DMS153 treated with DMSO at 0.1 percent for 48 hours (cell line): ENCODE measurements at regions not wholly inside any gene's neighbourhood (a gene's known extent, or its start where the extent isn't known, plus 50 kb on each side); places are given as distances from the start of the nearest gene placed in this dataset.
"Not testable (repeated sequence)": the region's sequence is repeated elsewhere in the genome, so short reads cannot be mapped to it uniquely, and the experiment has no call there.

Experiments used
- DNase-seq: peaks from one replicate; lab custom pipeline; 2025; ENCODE audit not compliant: unreplicated experiment; lab: John Stamatoyannopoulos, UW

DNA sequence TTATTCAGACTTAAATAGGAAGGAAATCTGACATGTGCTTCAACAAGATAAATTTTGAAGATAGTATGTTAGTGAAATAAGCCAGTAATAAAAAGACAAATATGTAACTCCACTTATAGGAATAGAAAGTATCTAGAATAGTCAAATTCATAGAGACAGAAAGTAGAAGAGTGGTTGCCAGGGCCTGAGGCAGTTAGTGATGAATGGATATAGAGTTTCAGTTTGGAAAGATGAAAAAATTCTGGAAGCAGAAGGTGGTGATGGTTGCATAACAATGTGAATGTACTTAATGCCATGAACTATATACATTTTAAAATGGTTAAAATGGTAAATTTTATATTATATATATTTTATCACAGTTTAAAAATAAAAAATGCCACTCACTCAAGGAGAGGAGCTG lies 54.3 kb downstream of the HAND2 start:
- no peak for DNase-seq

DNA sequence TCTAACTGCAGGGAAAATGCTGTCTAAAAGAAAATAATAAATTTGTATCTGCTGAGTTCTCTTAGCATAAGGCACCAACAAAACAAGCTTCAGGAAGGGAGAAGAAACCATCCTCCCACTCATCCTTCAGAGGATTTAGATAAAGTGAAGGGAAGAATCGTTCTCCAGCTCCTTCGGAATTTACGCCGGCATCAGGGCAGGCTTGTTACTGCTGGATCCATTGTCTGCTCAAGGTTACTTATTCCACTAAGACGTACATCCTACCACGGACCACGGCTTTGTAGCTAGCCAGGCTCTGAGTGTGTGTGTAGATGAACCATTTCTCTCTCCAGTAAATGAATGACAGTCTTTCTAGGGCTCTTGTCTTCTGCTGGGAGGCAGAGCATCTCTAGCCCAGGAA lies 60.4 kb downstream of the HAND2 start:
- no peak for DNase-seq

GRCh38 chr4:173468314-173468713 lies 61.7 kb downstream of the HAND2 start:
- DNase-seq, result no peak

DNA sequence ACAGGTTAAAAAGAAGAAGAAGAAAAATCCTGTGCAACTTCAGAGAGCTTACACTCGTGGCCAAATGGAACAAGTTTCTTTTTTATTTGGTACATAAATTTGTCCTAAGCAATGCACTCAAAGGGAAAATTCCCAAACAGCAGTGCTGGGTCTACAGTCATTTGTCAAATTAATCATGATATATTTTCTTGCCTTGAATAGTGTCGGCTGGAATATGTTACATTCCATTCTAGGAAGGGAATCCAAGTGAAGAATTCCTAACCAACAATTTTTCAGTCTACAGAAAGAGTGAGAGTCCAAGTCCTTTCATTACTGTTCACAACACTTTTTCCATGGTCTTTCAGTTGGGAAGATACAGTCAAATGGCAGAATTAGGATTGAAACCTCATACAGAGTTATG lies 63.9 kb downstream of the HAND2 start:
- no peak for DNase-seq

GRCh38 chr4:173464481-173464880 lies 65.5 kb downstream of the HAND2 start:
- DNase-seq, result no peak

DNA sequence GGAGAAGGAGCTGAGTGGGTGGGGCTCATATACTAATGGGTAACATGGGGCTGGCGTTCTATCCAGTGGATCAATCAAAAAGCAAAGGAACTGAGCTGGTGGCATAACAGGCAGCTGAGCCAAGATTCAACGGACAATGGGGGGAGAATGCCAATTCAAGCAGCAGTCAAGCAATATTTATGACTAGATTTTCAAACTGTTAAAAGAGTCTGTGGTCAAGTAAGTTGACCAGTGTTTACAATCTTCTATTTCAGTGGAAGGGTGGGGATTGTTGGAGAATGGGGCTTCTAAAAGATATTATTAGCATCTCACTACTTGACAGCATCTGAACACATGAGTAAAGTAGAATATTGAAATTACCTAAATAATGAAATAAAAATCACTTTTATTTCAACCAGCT lies 64.9 kb upstream of the SCRG1 start:
- DNase-seq, result no peak

- DNase-seq, result no peak
These were observed 62.3 kb upstream of the SCRG1 start for GRCh38 chr4:173461170-173461569.

DNA sequence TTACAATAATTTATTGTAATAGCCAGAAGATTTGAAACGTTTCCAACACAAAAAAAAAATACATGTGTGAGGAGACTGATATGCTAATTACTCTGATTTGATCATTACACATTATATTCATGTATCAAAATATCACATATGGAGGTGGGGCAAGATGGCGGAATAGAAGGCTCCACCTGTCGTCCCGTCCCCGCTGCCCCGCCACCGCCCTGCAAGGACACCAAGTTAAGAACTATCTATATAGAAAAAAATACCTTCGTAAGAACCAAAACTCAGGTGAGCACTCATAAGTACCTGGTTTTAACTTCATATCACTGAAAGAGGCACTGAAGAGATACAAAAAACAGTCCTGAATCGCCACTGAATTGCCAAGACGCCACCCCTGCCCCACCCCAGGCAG lies 60.9 kb upstream of the SCRG1 start:
- DNase-seq, result no peak

GRCh38 chr4:173457893-173458292 lies 59.0 kb upstream of the SCRG1 start:
- no peak for DNase-seq

GRCh38 chr4:173451435-173451834 lies 52.5 kb upstream of the SCRG1 start:
- not testable (repeated sequence) for DNase-seq

DNA sequence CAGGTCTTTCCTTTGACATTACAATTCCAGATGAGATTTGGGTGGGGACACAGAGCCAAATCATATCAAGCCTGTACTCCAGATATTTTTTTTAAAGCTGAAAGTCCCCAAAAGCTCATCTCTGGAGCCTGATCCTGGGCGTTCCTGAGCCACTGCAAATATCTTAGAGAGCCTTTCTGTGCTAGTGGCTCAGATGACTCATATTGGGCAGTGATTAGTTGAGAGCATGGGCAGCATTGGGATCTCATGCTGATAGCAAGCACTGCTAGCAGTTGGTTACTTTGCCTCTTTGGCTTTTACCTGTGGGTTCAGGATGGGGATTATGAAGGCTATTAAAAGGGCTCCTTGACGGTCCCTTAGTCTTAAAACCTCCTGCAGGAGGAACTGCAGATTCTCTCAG lies 51.4 kb upstream of the SCRG1 start:
- no peak for DNase-seq

DNA sequence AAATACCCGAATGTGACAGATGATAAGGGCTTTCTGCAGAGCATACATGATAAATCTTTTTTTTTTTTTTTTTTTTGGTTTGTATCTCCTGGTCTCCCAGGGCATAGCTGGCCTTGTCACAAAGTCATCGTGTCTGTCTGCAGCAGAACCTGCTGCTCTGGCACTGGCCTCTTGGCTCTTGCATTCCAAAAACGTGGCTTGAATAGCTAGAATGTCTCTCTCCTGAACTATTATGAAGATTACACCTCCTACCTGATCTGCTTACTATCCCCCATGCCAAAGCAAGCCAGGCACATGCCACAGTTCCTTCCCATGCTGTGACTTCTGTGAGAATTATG lies 50.4 kb upstream of the SCRG1 start:
- no peak for DNase-seq

DNA sequence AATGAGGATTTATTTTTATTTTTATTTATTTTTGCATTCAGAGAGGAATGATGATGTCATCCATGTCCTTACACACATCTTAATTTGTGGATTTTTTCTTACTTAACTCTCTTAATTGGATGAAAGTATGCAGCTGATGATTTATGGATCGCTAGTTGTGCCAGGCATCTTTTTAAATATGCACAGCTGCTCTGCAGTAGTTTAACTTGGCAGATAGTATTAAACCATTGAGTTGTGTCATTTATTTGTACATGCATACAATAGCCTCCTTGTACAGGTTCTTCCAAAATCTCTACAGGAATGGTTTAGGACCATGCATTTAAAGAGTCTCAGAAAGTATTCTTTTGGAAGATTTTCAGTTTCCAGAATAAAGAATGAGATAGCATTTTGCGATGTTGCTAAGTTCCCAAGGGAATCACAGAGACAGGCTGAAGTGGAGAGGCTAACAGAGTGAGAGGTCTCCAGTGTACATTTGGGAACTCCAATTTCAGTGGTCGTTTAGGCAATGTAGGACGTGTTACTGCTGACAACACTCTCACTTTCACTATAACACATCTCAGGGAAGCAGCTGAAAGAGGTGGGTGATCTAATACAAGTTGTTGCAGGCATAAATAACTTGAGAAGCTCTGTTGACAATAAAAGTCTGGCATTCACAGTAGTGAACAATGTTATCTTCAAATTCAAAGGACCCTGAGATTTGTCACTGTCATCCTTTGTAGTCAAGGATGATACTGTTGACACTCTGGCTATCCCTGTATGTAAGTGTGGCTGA lies 49.9 kb upstream of the SCRG1 start:
- DNase-seq, result peak; percentile 43
